PC-9 (cell line): ENCODE measurements at regions not wholly inside any gene's neighbourhood (a gene's known extent, or its start where the extent isn't known, plus 50 kb on each side); places are given as distances from the start of the nearest gene placed in this dataset.

Experiments
- EZH2 ChIP-seq: fragments of 200-600 bp; sonication (generic); IDR thresholded peaks from 2 replicates; pipeline ENCODE4 v1.8.0; 2017; ENCODE audit warnings: antibody characterized with exemption, low read depth
- TF ChIP-seq, protein P1 (sequence below): fragments of 200-600 bp; sonication (generic); conservative IDR thresholded peaks from 2 replicates; pipeline ENCODE4 v1.6.1; 2017; ENCODE audit warnings: mixed run types, antibody characterized with exemption, mild to moderate bottlenecking, moderate library complexity

DNA sequence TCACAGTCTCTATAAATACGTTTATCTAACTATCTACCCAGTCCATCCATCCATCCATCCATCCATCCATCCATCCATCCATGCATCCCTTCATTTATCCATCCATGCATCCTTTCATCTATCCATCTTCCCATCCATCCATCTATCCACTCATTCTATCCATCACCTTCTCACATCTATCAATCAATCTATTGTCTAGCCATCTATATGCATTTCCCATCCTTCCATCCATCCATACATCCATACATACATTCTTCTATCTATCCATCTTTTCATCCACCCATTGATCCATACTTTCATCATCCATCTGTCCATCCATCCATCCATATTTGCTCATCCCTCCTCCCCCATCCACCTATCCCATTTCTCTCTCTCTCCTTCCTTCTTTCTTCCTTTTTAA, 51.6 kb upstream of the CTNNBL1 start:
- TF ChIP-seq, protein P1, sequence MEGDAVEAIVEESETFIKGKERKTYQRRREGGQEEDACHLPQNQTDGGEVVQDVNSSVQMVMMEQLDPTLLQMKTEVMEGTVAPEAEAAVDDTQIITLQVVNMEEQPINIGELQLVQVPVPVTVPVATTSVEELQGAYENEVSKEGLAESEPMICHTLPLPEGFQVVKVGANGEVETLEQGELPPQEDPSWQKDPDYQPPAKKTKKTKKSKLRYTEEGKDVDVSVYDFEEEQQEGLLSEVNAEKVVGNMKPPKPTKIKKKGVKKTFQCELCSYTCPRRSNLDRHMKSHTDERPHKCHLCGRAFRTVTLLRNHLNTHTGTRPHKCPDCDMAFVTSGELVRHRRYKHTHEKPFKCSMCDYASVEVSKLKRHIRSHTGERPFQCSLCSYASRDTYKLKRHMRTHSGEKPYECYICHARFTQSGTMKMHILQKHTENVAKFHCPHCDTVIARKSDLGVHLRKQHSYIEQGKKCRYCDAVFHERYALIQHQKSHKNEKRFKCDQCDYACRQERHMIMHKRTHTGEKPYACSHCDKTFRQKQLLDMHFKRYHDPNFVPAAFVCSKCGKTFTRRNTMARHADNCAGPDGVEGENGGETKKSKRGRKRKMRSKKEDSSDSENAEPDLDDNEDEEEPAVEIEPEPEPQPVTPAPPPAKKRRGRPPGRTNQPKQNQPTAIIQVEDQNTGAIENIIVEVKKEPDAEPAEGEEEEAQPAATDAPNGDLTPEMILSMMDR, result no peak
- no peak for TF ChIP-seq EZH2
